Erythroblast (primary cell): ENCODE measurements at regions not wholly inside any gene's neighbourhood (a gene's known extent, or its start where the extent isn't known, plus 50 kb on each side); places are given as distances from the start of the nearest gene placed in this dataset.
"Not testable (repeated sequence)": the region's sequence is repeated elsewhere in the genome, so short reads cannot be mapped to it uniquely, and the experiment has no call there.

Experiments
- GATA1 ChIP-seq: IDR thresholded peaks from 2 replicates; pipeline ENCODE4 v1.6.1; 2011; ENCODE audit warnings: low read depth, mild to moderate bottlenecking, control low read depth, low read length, moderate library complexity
- POLR2A ChIP-seq: IDR thresholded peaks from 2 replicates; pipeline ENCODE4 v1.6.1; 2011; ENCODE audit warnings: mild to moderate bottlenecking, low read length

GRCh38 chr14:86905386-86905926 is 1087.5 kb downstream of the GALC start:
- TF ChIP-seq POLR2A, GATA1: not testable (repeated sequence)
